ENCODE measurements at regions not wholly inside any gene's neighbourhood (a gene's known extent, or its start where the extent isn't known, plus 50 kb on each side); places are given as distances from the start of the nearest gene placed in this dataset.

- TF ChIP-seq EZH2 (IDR thresholded peaks at IDR 0.05; ENCODE audit: low read length) (no peak), CTCF (optimal IDR thresholded peaks at IDR 0.05 in 1 of 3, IDR thresholded peaks at IDR 0.05 in 1 of 3, conservative IDR thresholded peaks at IDR 0.05 in 1 of 3; ENCODE audit: extremely low read depth in 1 of 3, insufficient read depth in 2 of 3, low read length in 3 of 3) (no peak)
Measured at GRCh38 chr9:31677415-31677814, 707.0 kb upstream of the ACO1 start.

Data from keratinocyte (primary cell).